GM12891 (cell line): ENCODE measurements at regions not wholly inside any gene's neighbourhood (a gene's known extent, or its start where the extent isn't known, plus 50 kb on each side); places are given as distances from the start of the nearest gene placed in this dataset.

Source experiments
- PAX5 ChIP-seq: IDR thresholded peaks from 2 replicates; pipeline ENCODE4 v1.6.1; 2011; ENCODE audit warnings: low read length, moderate library complexity, mild to moderate bottlenecking; ENCODE audit not compliant: insufficient read depth, severe bottlenecking
- POLR2A ChIP-seq: IDR thresholded peaks from 2 replicates; pipeline ENCODE4 v1.6.1; 2011; ENCODE audit warnings: low read depth, low read length, control low read depth
- POLR2AphosphoS5 ChIP-seq: IDR thresholded peaks from 2 replicates; pipeline ENCODE4 v1.6.1; 2011; ENCODE audit warnings: low read depth, low read length, control low read depth
- POU2F2 ChIP-seq: IDR thresholded peaks from 2 replicates; pipeline ENCODE4 v1.6.1; 2011; ENCODE audit warnings: low read depth, mild to moderate bottlenecking, control low read depth, low read length, moderate library complexity
- SPI1 ChIP-seq: IDR thresholded peaks from 2 replicates; pipeline ENCODE4 v1.6.1; 2011; ENCODE audit warnings: low read depth, low read length, control low read depth
- TAF1 ChIP-seq: IDR thresholded peaks from 2 replicates; pipeline ENCODE4 v1.6.1; 2011; ENCODE audit warnings: low read depth, low read length, control low read depth

DNA sequence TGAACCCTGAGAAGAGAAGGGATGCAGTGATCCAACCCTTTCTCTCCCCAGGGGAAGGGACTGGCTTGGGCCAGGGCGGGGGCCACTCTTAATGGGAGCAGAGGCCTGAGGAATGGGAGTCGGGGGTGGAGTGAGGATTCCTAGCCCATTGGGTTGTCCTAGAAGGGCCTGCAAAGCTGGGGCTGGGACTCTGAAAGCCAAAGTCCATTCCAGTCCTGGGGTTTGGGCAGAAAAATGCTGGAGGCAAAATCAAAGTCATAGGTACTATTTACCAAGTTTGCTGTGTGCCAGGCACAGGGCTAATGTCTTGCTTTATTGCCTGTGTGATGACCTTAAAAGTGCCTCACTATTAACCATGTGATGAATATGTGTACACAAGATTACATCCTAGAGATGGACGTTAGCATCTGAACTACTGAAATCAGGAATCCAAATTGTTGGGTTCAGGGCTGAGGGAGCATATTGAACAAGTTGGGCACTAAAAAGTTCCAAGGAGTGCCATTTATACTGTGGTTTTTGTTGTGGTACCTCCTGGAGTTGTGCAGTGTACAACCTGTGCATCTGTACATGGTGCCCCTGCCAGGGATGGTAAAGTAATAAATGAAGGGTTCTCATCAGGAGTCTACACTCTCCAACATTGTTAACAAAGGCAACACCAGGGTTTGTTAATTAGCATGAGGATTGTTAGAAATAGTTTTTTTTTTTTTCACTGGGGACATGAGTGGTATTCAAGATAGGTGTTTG is 84.4 kb upstream of the NKD1 start:
- TF ChIP-seq POLR2A, result no peak
- no peak for TF ChIP-seq SPI1
- no peak for TF ChIP-seq TAF1
- TF ChIP-seq POLR2AphosphoS5, result no peak
- no peak for TF ChIP-seq PAX5
- TF ChIP-seq POU2F2, result no peak
